ENCODE measurements at regions not wholly inside any gene's neighbourhood (a gene's known extent, or its start where the extent isn't known, plus 50 kb on each side); places are given as distances from the start of the nearest gene placed in this dataset.

- TF ChIP-seq, protein P1, sequence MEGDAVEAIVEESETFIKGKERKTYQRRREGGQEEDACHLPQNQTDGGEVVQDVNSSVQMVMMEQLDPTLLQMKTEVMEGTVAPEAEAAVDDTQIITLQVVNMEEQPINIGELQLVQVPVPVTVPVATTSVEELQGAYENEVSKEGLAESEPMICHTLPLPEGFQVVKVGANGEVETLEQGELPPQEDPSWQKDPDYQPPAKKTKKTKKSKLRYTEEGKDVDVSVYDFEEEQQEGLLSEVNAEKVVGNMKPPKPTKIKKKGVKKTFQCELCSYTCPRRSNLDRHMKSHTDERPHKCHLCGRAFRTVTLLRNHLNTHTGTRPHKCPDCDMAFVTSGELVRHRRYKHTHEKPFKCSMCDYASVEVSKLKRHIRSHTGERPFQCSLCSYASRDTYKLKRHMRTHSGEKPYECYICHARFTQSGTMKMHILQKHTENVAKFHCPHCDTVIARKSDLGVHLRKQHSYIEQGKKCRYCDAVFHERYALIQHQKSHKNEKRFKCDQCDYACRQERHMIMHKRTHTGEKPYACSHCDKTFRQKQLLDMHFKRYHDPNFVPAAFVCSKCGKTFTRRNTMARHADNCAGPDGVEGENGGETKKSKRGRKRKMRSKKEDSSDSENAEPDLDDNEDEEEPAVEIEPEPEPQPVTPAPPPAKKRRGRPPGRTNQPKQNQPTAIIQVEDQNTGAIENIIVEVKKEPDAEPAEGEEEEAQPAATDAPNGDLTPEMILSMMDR (IDR thresholded peaks at IDR 0.05): no peak
- TF ChIP-seq POLR2A (IDR thresholded peaks at IDR 0.05): no peak
These were observed 528.0 kb downstream of the STK39 start for GRCh38 chr2:167719410-167719809.
